ENCODE measurements at regions not wholly inside any gene's neighbourhood (a gene's known extent, or its start where the extent isn't known, plus 50 kb on each side); places are given as distances from the start of the nearest gene placed in this dataset.

DNA sequence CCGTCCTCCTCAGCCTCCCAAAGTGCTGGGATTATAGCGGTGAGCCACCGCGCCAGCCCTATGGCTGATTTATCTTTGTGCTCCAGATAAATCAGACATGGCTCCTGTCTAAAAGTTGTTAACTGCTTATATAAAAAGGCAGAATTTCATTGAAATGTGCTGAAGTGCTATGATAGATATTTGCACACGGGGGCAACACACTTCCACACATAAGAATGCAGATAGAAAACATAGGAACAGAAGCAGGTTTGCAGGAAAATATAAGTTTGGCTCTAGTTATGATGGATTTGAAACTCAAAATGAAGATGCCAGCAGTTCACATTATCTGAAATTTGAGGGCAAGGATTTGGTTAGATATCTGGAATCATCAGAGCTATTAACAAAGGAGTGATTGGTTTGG, 163.1 kb upstream of the SLITRK2 start:
- TF ChIP-seq POLR2A (IDR thresholded peaks at IDR 0.05; ENCODE audit: low read depth, low read length): no peak
- TF ChIP-seq CREB1 (IDR thresholded peaks at IDR 0.05; ENCODE audit: low read depth): no peak
- TF ChIP-seq BCL11A (IDR thresholded peaks at IDR 0.05; ENCODE audit: low read depth, low read length): no peak
- TF ChIP-seq RAD51 (IDR thresholded peaks at IDR 0.05): no peak
- TF ChIP-seq LARP7 (IDR thresholded peaks at IDR 0.05): no peak
- TF ChIP-seq, protein P1, sequence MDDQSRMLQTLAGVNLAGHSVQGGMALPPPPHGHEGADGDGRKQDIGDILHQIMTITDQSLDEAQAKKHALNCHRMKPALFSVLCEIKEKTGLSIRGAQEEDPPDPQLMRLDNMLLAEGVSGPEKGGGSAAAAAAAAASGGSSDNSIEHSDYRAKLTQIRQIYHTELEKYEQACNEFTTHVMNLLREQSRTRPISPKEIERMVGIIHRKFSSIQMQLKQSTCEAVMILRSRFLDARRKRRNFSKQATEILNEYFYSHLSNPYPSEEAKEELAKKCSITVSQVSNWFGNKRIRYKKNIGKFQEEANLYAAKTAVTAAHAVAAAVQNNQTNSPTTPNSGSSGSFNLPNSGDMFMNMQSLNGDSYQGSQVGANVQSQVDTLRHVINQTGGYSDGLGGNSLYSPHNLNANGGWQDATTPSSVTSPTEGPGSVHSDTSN (IDR thresholded peaks at IDR 0.05; ENCODE audit: insufficient replicate concordance, low read depth, low read length): no peak
- TF ChIP-seq, protein P2, sequence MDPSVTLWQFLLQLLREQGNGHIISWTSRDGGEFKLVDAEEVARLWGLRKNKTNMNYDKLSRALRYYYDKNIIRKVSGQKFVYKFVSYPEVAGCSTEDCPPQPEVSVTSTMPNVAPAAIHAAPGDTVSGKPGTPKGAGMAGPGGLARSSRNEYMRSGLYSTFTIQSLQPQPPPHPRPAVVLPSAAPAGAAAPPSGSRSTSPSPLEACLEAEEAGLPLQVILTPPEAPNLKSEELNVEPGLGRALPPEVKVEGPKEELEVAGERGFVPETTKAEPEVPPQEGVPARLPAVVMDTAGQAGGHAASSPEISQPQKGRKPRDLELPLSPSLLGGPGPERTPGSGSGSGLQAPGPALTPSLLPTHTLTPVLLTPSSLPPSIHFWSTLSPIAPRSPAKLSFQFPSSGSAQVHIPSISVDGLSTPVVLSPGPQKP (IDR thresholded peaks at IDR 0.05; ENCODE audit: low read depth, low read length): no peak
- TF ChIP-seq PAX5 (IDR thresholded peaks at IDR 0.05; ENCODE audit: borderline replicate concordance, low read depth, low read length): no peak
- no peak for TF ChIP-seq RB1 (IDR thresholded peaks at IDR 0.05; ENCODE audit: borderline replicate concordance)
- TF ChIP-seq, protein P3, sequence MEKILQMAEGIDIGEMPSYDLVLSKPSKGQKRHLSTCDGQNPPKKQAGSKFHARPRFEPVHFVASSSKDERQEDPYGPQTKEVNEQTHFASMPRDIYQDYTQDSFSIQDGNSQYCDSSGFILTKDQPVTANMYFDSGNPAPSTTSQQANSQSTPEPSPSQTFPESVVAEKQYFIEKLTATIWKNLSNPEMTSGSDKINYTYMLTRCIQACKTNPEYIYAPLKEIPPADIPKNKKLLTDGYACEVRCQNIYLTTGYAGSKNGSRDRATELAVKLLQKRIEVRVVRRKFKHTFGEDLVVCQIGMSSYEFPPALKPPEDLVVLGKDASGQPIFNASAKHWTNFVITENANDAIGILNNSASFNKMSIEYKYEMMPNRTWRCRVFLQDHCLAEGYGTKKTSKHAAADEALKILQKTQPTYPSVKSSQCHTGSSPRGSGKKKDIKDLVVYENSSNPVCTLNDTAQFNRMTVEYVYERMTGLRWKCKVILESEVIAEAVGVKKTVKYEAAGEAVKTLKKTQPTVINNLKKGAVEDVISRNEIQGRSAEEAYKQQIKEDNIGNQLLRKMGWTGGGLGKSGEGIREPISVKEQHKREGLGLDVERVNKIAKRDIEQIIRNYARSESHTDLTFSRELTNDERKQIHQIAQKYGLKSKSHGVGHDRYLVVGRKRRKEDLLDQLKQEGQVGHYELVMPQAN (conservative IDR thresholded peaks at IDR 0.05): no peak
- TF ChIP-seq, protein P4, sequence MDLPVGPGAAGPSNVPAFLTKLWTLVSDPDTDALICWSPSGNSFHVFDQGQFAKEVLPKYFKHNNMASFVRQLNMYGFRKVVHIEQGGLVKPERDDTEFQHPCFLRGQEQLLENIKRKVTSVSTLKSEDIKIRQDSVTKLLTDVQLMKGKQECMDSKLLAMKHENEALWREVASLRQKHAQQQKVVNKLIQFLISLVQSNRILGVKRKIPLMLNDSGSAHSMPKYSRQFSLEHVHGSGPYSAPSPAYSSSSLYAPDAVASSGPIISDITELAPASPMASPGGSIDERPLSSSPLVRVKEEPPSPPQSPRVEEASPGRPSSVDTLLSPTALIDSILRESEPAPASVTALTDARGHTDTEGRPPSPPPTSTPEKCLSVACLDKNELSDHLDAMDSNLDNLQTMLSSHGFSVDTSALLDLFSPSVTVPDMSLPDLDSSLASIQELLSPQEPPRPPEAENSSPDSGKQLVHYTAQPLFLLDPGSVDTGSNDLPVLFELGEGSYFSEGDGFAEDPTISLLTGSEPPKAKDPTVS (IDR thresholded peaks at IDR 0.05; ENCODE audit: low read depth, low read length): no peak
- no peak for TF ChIP-seq NRF1 (conservative IDR thresholded peaks at IDR 0.05; ENCODE audit: low read depth, low read length)
- TF ChIP-seq, protein P5, sequence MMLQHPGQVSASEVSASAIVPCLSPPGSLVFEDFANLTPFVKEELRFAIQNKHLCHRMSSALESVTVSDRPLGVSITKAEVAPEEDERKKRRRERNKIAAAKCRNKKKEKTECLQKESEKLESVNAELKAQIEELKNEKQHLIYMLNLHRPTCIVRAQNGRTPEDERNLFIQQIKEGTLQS (IDR thresholded peaks at IDR 0.05; ENCODE audit: borderline replicate concordance, extremely low read depth, low read depth, low read length): no peak
- TF ChIP-seq NBN (IDR thresholded peaks at IDR 0.05): no peak
- 60% methylated on average over 5 of the region's 5 CpGs for WGBS (ENCODE audit: insufficient coverage, insufficient replicate concordance, low lambda C conversion rate, missing lambda C conversion rate)
- in situ Hi-C loops (cut with MboI): no loop called here
- Histone ChIP-seq H3K4me2 (ENCODE audit: control insufficient read depth, insufficient read depth) (no peak overlapping the region), H2AFZ (ENCODE audit: control insufficient read depth, low read depth, low read length) (no peak overlapping the region), H3K4me3 (no peak overlapping the region), H3K9me3 (replicated peaks; ENCODE audit: control insufficient read depth, insufficient read depth, low read length) (no peaks in the 10 kb centered on the region; the same call in 2 of the 3 replicates), H3K27me3 (replicated peaks in 1 of 2; ENCODE audit: control insufficient read depth in 2 of 2, insufficient read depth in 2 of 2, low read length in 1 of 2) (no peaks in the 10 kb centered on the region), H3K9ac (ENCODE audit: control insufficient read depth, insufficient read depth, low read length) (no peak overlapping the region), H4K20me1 (ENCODE audit: control insufficient read depth, insufficient read depth) (no peaks in the 10 kb centered on the region), H3K4me1 (ENCODE audit: control insufficient read depth, insufficient read depth, low read length) (no peaks in the 10 kb centered on the region), H3K27ac (ENCODE audit: control insufficient read depth, insufficient read depth) (no peak overlapping the region), H3K36me3 (ENCODE audit: control insufficient read depth in 2 of 2, insufficient read depth in 2 of 2, low read length in 1 of 2) (no peaks in the 10 kb centered on the region), H3K79me2 (ENCODE audit: control insufficient read depth, insufficient read depth, low read length) (no peaks in the 10 kb centered on the region)
- intact Hi-C loops (cut with micrococcal nuclease; ENCODE audit: unreplicated experiment): no loop called here
- RAD21 ChIA-PET (ENCODE audit: unreplicated experiment): no interaction called here
- BruUV-seq (replicated peaks): no TSS peak
- DNase-seq (ENCODE audit: low read depth, low spot score) (no peak), ATAC-seq (no peak), FAIRE-seq (no peak)
- CTCF ChIA-PET: no interaction called here
- SMC1A ChIA-PET (ENCODE audit: uncharacterized antibody, unreplicated experiment): no interaction called here
- POLR2A ChIA-PET: no interaction called here

Measured in GM12878 (cell line).